PC-3 (cell line): ENCODE measurements at regions not wholly inside any gene's neighbourhood (a gene's known extent, or its start where the extent isn't known, plus 50 kb on each side); places are given as distances from the start of the nearest gene placed in this dataset.

Source experiments
- CTCF ChIP-seq: fragments of 300-600 bp; sonication (generic); conservative IDR thresholded peaks from 2 replicates; pipeline ENCODE4 v1.5.1; 2017; ENCODE audit warnings: antibody characterized with exemption, low read depth, mild to moderate bottlenecking, low read length
- EZH2phosphoT487 ChIP-seq: fragments of 300-600 bp; sonication (generic); IDR thresholded peaks from 2 replicates; pipeline ENCODE4 v1.6.1; 2018; ENCODE audit warnings: mild to moderate bottlenecking, antibody characterized with exemption, low read length, borderline replicate concordance

GRCh38 chr13:97559030-97559429 is 125.1 kb downstream of the RAP2A start:
- TF ChIP-seq CTCF (no peak), EZH2phosphoT487 (no peak)
